ENCODE measurements at regions not wholly inside any gene's neighbourhood (a gene's known extent, or its start where the extent isn't known, plus 50 kb on each side); places are given as distances from the start of the nearest gene placed in this dataset.

DNA sequence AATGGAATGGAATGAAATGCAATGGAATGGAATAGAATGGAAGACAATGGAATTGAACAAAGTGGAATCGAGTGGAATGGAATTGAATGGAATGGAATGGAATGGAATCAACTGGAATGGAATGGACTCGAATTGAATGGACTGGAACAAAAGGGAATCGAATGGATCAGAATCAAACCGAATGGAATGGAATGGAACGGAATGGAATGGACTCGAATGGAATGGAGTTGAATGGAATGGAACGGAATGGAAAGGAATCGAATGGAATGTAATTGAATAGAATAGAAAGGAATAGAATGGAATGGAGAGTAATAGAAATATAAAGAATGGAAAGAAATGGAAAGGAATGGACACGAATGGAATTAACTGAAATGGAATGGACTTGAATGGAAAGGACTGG, 475.2 kb upstream of the WSB1 start:
- H3K9me3 ChIP-seq (ENCODE audit: low read depth, low read length, poor library complexity, severe bottlenecking) = peaks cover 86% of the 10 kb centered on the region
- intact Hi-C loops (cut with micrococcal nuclease; ENCODE audit: unreplicated experiment) = no loop called here

More for the DNA sequence above, 475.2 kb upstream of the WSB1 start:
- POLR2A ChIA-PET (ENCODE audit: low non-redundant PET) = no interaction called here
- Histone ChIP-seq H3K27ac (ENCODE audit: low read depth, low read length, poor library complexity, severe bottlenecking) (no peak overlapping the region), H3K36me3 (ENCODE audit: insufficient read depth, low read length, poor library complexity, severe bottlenecking) (no peaks in the 10 kb centered on the region), H3K4me1 (ENCODE audit: insufficient read depth, low read length, poor library complexity, severe bottlenecking) (no peaks in the 10 kb centered on the region), H3K4me3 (ENCODE audit: low read depth, low read length, poor library complexity, severe bottlenecking) (no peak overlapping the region), H3K27me3 (replicated peaks; ENCODE audit: insufficient read depth, low read depth, low read length, poor library complexity) (no peaks in the 10 kb centered on the region)
- CTCF ChIA-PET = no interaction called here
- no TSS peak for BruUV-seq (replicated peaks)
- TF ChIP-seq, protein P1, sequence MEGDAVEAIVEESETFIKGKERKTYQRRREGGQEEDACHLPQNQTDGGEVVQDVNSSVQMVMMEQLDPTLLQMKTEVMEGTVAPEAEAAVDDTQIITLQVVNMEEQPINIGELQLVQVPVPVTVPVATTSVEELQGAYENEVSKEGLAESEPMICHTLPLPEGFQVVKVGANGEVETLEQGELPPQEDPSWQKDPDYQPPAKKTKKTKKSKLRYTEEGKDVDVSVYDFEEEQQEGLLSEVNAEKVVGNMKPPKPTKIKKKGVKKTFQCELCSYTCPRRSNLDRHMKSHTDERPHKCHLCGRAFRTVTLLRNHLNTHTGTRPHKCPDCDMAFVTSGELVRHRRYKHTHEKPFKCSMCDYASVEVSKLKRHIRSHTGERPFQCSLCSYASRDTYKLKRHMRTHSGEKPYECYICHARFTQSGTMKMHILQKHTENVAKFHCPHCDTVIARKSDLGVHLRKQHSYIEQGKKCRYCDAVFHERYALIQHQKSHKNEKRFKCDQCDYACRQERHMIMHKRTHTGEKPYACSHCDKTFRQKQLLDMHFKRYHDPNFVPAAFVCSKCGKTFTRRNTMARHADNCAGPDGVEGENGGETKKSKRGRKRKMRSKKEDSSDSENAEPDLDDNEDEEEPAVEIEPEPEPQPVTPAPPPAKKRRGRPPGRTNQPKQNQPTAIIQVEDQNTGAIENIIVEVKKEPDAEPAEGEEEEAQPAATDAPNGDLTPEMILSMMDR (conservative IDR thresholded peaks at IDR 0.05; ENCODE audit: low read depth, low read length) = no peak
- TF ChIP-seq EZH2 (IDR thresholded peaks at IDR 0.05; ENCODE audit: borderline replicate concordance, low read depth, low read length, poor library complexity, severe bottlenecking) = no peak
- DNase-seq (ENCODE audit: low spot score) = no peak
